GM19240 (cell line): ENCODE measurements at regions not wholly inside any gene's neighbourhood (a gene's known extent, or its start where the extent isn't known, plus 50 kb on each side); places are given as distances from the start of the nearest gene placed in this dataset.

Experiments
- DNase-seq: peaks from one replicate; pipeline ENCODE4 v3.0.0; 2011; ENCODE audit warnings: low spot score; ENCODE audit not compliant: insufficient read length

- no peak for DNase-seq
Measured at GRCh38 chr15:93658026-93658816, 569.2 kb upstream of the RGMA start.

DNA sequence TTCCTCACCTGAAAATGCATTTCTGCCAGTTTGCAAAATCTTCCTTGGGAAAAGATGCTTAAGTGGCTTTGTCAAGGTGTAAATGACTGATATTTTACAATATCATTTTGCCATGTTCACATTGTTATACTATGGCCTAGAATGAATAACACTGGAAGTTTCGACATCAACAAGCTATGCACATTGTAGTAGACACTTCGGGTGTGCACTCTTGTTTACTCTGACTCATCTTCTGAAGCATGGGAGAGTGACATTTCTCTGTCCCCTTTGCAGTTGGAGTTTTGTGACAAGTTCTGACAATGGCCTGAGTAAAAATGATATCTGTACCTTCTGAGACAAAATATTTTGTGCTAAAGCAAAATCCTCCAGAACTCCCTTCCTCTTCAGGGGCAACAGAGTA lies 567.0 kb upstream of the RGMA start:
- DNase-seq: no peak

GRCh38 chr15:93649691-93650235 lies 560.8 kb upstream of the RGMA start:
- no peak for DNase-seq

DNA sequence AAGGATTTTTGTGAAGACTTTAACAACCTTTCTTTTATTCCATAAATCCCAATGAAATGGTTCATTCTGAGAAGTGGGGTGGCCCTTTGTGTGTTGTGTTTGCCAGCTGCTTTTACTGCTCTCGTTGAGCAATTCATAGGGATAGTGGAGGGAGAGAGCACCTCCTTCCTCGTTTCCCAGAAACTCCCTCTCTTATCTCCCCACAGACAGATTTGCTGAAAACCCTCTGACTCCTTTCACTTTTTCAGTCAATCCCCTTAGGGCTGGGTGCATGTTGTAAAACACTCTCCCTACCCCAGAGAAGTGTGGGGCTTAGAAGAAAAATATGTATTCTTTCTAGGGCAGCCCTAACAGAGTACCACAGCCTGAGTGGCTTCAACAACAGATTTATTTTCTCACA lies 557.2 kb upstream of the RGMA start:
- no peak for DNase-seq

GRCh38 chr15:93645594-93645993 lies 556.6 kb upstream of the RGMA start:
- no peak for DNase-seq

DNA sequence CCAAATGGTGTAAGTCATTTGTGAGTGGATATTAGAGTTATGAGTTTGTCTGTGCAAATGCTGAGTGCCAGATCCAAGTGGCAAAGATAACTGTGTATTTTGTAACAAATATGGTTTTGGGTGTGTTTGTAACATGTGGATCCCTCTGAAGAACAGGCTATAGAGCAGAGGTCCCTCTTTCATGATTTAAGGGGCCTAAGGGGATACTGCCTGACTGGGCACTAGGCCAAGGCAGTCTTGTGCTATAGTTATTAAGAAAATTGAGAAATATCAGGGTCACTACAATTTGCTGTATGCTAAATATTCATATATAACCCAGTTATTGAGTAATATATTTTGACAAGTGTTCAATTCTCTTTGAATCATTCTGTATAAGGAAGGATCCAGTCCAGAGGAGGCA lies 555.6 kb upstream of the RGMA start:
- DNase-seq: no peak

GRCh38 chr15:93640411-93640962 lies 551.5 kb upstream of the RGMA start:
- no peak for DNase-seq

GRCh38 chr15:93631958-93632618 lies 543.1 kb upstream of the RGMA start:
- no peak for DNase-seq

DNA sequence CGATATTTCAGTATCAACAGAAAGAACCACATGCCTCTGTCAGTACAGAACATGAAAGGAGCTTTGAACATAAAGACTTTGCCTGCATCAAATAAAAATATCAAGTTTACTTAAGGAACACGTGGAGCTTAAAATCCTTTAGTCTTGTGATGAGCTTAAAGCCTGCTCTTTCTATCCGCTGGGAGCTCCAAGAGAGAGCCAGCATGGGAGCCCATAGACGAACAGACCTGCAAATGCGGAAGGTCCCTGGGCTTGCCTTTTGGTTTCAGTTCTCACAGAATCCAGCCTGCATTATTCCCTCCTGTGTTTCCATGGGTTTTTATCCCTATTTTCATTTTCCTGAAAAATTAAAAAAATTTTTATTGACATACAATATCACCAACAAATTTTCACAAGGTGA lies 530.6 kb upstream of the RGMA start:
- no peak for DNase-seq

GRCh38 chr15:93617443-93617842 lies 528.4 kb upstream of the RGMA start:
- no peak for DNase-seq

DNA sequence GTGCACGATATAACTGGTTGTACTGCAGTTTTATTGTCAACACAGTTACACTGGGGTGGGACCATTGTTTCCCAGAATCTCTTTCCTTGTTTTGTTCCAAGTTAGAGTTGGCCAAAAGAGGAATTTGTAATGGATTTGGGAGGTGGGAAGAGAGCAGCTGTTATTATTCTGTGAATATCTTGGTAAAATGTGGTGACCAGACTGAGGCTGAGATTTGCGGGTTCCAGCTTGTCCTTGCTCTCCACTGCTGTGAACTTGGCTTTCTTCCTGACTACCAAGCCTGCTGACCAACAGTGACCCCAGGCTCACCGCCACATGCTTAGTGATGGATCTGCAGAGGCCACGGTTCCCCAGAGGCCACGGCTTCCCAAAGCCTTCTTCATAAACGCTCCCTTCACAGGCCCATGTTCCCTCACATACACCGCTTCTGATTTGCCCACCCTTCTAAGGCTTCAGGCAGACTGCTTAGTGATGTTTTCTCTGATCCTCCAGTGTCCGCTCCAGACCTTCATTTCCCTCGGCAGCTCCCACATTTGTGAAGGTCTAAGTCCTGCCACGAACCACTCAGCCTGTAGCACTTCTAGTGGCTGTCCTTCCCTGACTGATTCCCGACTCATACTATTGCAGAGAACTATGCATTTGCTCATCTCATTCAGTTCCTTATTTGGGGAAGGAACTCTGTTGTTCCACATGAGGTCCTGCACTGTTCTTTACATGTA lies 525.5 kb upstream of the RGMA start:
- DNase-seq: no peak

- no peak for DNase-seq
Measured at GRCh38 chr15:93613386-93613785, 524.4 kb upstream of the RGMA start.

DNA sequence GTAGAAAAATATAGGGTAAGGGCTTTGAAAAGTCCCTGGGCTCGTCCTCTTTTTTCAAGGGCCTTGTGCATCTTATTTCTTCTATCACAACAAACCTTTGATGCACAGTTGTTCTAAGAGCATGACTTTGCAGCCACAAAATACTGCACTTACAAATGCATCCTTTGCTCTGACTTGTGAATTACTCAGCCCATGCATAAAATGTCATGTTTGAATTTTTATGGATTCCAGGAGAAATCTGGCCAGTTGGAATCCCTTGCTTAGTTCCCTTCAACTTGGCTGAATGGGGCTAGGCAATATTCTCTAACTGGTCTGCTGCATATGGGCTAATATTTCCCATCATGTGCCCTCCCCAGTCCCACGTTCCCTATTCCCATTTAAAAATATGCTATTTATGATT lies 523.9 kb upstream of the RGMA start:
- no peak for DNase-seq

DNA sequence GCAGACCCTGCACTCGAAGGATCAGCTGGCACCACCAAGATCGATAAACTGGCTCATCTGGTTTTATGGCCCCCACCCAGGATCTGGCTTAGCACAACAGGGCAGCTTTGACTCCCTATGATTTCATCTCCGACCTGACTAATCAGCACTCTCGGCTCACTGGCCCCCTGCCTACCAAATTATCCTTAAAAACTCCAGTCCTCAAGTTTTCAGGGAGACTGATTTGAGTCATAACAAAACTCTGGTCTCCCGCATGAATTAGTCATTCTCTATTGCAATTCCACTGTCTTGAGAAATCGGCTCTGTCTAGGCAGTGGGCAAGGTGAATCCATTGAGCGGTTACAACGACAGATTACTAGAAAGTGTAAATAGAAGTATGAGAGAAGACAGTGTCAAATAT lies 521.9 kb upstream of the RGMA start:
- no peak for DNase-seq

DNA sequence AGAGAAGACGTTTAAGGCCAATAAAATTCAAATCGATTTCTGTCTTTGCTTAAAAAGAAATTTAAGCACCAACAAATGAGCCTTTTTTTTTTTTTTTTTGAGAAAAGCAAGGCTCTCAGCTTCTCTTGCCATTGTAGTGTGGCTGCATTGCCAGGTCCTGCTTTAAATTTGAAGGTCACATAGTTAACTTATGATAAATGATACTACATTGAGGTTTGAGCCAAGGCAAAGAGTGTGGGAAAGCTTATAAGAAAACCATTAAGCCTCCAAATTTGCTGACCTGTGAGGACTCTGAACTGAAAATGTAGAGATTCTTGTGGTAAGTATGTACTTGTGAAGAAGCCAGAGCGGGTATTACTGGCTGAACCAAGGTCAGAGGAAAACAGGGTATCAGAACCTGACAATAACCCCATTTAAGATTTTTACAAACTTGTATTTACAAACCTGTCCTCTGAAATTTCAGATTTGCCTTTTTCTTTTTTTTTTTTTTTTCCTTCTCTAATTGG lies 519.7 kb upstream of the RGMA start:
- no peak for DNase-seq

DNA sequence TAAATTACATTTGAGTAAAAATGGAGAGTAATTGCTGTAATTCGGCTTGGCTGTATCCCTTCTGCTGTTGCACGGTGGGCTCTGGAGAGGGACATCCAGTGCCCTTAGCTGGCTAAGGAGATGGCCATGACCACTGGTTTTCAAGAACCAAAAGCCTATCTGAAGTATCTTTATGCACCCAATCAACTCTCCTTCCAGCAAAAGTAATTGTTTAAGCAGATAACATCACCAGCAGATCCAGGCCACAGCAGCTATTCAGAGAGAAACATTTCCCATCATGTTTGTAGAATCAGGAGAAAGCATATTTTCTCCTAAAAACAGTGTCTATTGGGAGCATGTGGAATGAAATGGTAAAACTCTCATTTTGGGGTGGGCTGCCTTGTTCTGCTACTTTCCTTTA lies 514.5 kb upstream of the RGMA start:
- no peak for DNase-seq

DNA sequence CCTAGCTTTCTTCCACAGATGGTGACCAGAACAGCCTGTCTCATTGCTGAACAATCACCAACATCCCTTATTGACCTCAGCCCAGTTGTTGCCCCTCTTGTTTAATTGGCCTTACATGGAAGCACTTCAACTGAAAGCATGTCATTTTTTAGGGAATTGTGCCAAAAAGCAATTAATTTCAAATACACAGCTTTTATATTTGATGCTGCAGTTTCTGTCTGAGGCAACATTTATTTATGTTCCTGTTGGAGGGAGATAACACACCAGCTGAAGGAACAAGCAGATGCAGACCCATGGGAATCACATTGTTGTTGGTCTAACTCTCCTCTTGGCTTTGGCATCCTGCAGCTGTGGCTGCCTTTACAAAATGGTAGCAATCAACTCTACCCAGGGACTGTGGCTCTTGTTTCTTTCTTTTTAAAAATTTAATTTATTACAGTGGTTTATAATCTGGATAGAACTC lies 498.1 kb upstream of the RGMA start:
- no peak for DNase-seq

GRCh38 chr15:93585012-93585411 lies 496.0 kb upstream of the RGMA start:
- DNase-seq: no peak

GRCh38 chr15:93583968-93584367 lies 495.0 kb upstream of the RGMA start:
- no peak for DNase-seq

- no peak for DNase-seq
Measured at GRCh38 chr15:93583552-93583951, 494.5 kb upstream of the RGMA start.

DNA sequence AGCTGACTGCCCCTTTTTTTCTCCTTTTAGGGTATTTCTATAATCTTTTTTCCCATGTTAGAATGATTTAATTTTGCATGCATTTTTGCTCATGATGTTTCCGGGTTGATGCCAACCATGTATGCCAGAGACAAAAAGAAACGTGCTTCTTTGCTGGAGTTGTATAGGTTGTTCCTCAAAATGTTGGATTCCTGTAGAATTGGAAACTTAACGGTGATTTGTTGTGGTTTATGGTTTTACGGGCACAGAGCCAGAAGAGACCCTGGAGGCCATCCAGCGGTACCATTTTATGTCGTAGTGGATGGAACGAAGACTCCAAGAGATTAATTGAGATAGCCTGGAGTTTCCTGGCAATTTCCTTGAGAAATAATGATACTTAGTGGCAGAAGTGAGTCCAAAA lies 481.5 kb upstream of the RGMA start:
- DNase-seq: no peak

DNA sequence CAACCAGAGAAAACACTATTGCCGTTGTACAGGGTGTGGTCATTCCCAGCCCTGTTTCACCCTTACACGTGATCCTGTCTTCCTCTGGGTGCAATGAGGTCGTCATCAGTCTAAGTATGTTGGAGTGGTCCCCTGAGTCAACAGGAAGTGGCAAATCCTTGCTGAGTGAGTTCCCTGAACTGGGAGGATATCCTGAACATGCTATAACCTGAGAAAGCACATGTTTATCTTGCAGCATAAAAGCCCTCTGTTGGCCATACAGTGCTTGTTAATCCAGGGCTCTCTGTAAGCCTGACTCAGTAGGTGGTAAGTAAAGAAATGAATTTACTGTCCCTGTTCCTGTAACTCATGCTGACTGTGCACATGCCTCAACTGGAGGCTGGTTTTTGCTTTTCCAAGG lies 477.8 kb upstream of the RGMA start:
- DNase-seq: no peak
